ENCODE measurements at regions not wholly inside any gene's neighbourhood (a gene's known extent, or its start where the extent isn't known, plus 50 kb on each side); places are given as distances from the start of the nearest gene placed in this dataset.

GRCh38 chr7:68805159-68805558, 793.1 kb upstream of the AUTS2 start:
- no peak overlapping the region for H3K56ac ChIP-seq (ENCODE audit: extremely low read depth, insufficient read depth, low read length)
- no peak overlapping the region for H3K4me2 ChIP-seq (ENCODE audit: low read depth, low read length)
- H3K36me3 ChIP-seq (ENCODE audit: control insufficient read depth, insufficient read depth, low read length), result no peaks in the 10 kb centered on the region
- no peak overlapping the region for H2AK9ac ChIP-seq (replicated peaks; ENCODE audit: low read depth, low read length, poor library complexity)
- H3K9me1 ChIP-seq (ENCODE audit: insufficient read depth, low read length), result no peaks in the 10 kb centered on the region
- no peaks in the 10 kb centered on the region for H3K4me1 ChIP-seq (ENCODE audit: control insufficient read depth, insufficient read depth, low read length)
- dilution Hi-C loops (cut with HindIII; ENCODE audit: low sequenced_read_pairs, unreplicated experiment), result no loop called here
- H3K27ac ChIP-seq (ENCODE audit: insufficient read depth, low read length), result no peak overlapping the region
- ChIA-PET CTCF (no interaction called here), POLR2A (ENCODE audit: unreplicated experiment) (no interaction called here)
- TF ChIP-seq RCOR1 (IDR thresholded peaks at IDR 0.05; ENCODE audit: insufficient replicate concordance, low read length) (no peak), POLR2A (IDR thresholded peaks at IDR 0.05; ENCODE audit: low read depth, low read length) (no peak), BHLHE40 (IDR thresholded peaks at IDR 0.05; ENCODE audit: low read depth, low read length) (no peak), NFE2L2 (IDR thresholded peaks at IDR 0.05; ENCODE audit: low read depth, low read length) (no peak), RFX5 (IDR thresholded peaks at IDR 0.05; ENCODE audit: low read depth, low read length) (no peak), MAZ (IDR thresholded peaks at IDR 0.05; ENCODE audit: borderline replicate concordance, low read depth, low read length) (no peak), SMC3 (IDR thresholded peaks at IDR 0.05; ENCODE audit: low read depth, low read length) (no peak), CHD1 (IDR thresholded peaks at IDR 0.05; ENCODE audit: low read depth, low read length) (no peak), CEBPB (IDR thresholded peaks at IDR 0.05; ENCODE audit: low read depth, low read length) (no peak), MAFK (IDR thresholded peaks at IDR 0.05; ENCODE audit: low read depth, low read length) (no peak)
- TF ChIP-seq, protein P1, sequence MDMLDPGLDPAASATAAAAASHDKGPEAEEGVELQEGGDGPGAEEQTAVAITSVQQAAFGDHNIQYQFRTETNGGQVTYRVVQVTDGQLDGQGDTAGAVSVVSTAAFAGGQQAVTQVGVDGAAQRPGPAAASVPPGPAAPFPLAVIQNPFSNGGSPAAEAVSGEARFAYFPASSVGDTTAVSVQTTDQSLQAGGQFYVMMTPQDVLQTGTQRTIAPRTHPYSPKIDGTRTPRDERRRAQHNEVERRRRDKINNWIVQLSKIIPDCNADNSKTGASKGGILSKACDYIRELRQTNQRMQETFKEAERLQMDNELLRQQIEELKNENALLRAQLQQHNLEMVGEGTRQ (IDR thresholded peaks at IDR 0.05; ENCODE audit: low read depth, low read length), result no peak
- TF ChIP-seq, protein P2, sequence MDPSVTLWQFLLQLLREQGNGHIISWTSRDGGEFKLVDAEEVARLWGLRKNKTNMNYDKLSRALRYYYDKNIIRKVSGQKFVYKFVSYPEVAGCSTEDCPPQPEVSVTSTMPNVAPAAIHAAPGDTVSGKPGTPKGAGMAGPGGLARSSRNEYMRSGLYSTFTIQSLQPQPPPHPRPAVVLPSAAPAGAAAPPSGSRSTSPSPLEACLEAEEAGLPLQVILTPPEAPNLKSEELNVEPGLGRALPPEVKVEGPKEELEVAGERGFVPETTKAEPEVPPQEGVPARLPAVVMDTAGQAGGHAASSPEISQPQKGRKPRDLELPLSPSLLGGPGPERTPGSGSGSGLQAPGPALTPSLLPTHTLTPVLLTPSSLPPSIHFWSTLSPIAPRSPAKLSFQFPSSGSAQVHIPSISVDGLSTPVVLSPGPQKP (IDR thresholded peaks at IDR 0.05; ENCODE audit: borderline replicate concordance, low read depth, low read length), result no peak
- H3K9me3 ChIP-seq (ENCODE audit: control insufficient read depth, insufficient read depth, low read length), result peaks cover 6% of the 10 kb centered on the region; the same call in 1 of the 2 replicates
- no peak overlapping the region for H2BK20ac ChIP-seq (ENCODE audit: low read depth, low read length)
- no peak for ATAC-seq (ENCODE audit: low read depth)
- no peak overlapping the region for H2BK5ac ChIP-seq (ENCODE audit: low read depth, low read length, poor library complexity, severe bottlenecking)
- H2AFZ ChIP-seq (replicated peaks; ENCODE audit: low read length, poor library complexity), result no peak overlapping the region
- intact Hi-C loops (cut with micrococcal nuclease), result no loop called here
- no peaks in the 10 kb centered on the region for H4K20me1 ChIP-seq (ENCODE audit: insufficient read depth, low read length)
- H3K14ac ChIP-seq (replicated peaks; ENCODE audit: low read depth, low read length), result no peak overlapping the region
- H3K18ac ChIP-seq (ENCODE audit: low read depth, low read length), result no peak overlapping the region
- no peak for DNase-seq
- no peaks in the 10 kb centered on the region for H3K79me1 ChIP-seq (ENCODE audit: low read depth in 1 of 2, low read length in 2 of 2)
- BruUV-seq (replicated peaks), result no TSS peak
- no peak overlapping the region for H4K91ac ChIP-seq (ENCODE audit: insufficient read depth, low read depth, low read length)
- no peak overlapping the region for H2AK5ac ChIP-seq (ENCODE audit: low read depth, low read length)
- H3K4ac ChIP-seq (ENCODE audit: low read depth, low read length), result no peak overlapping the region
- no peak overlapping the region for H3K23ac ChIP-seq (ENCODE audit: low read depth, low read length)
- H4K5ac ChIP-seq (ENCODE audit: low read depth, low read length), result no peak overlapping the region
- in situ Hi-C loops (cut with MboI; ENCODE audit: low sequenced_read_pairs), result no loop called here
- H3K27me3 ChIP-seq (ENCODE audit: control insufficient read depth, insufficient read depth, low read length), result no peaks in the 10 kb centered on the region
- H2BK15ac ChIP-seq (ENCODE audit: low read depth, low read length), result no peak overlapping the region
- no peak overlapping the region for H3K9ac ChIP-seq (ENCODE audit: low read depth, low read length)
- no peak overlapping the region for H2BK120ac ChIP-seq (ENCODE audit: low read depth, low read length)
- no peak overlapping the region for H4K8ac ChIP-seq (ENCODE audit: low read depth in 2 of 2, low read length in 2 of 2)
- no peak overlapping the region for H3K4me3 ChIP-seq (ENCODE audit: insufficient read depth, low read depth, low read length)
- no CpG with 5 or more reads among the region's 5 CpGs for WGBS, 2 experiments (ENCODE audit: extremely low coverage in 2 of 2, insufficient read length in 1 of 2)

Data from IMR-90 (cell line).